ENCODE measurements at regions not wholly inside any gene's neighbourhood (a gene's known extent, or its start where the extent isn't known, plus 50 kb on each side); places are given as distances from the start of the nearest gene placed in this dataset.
A peak's percentile ranks its signal among the peaks of the same experiment; 100 is the strongest.
"Not testable (repeated sequence)": the region's sequence is repeated elsewhere in the genome, so short reads cannot be mapped to it uniquely, and the experiment has no call there.

- DNase-seq (ENCODE audit: low read depth in 2 of 3, low spot score in 1 of 3): no peak
Measured at GRCh38 chr11:69218946-69219720, 63.4 kb downstream of the SMIM38 start.

GRCh38 chr11:69219991-69220390 is 64.3 kb downstream of the SMIM38 start:
- no peak for DNase-seq (ENCODE audit: low read depth in 2 of 3, low spot score in 1 of 3)

- no peak for DNase-seq (ENCODE audit: low read depth in 2 of 3, low spot score in 1 of 3)
Measured at GRCh38 chr11:69220561-69221051, 64.9 kb downstream of the SMIM38 start.

- DNase-seq (ENCODE audit: low read depth in 2 of 3, low spot score in 1 of 3): no peak
Measured at GRCh38 chr11:69221086-69221485, 65.4 kb downstream of the SMIM38 start.

- not testable (repeated sequence) for DNase-seq (ENCODE audit: low read depth in 2 of 3, low spot score in 1 of 3)
Measured at GRCh38 chr11:69221636-69222035, 65.9 kb downstream of the SMIM38 start.

- DNase-seq (ENCODE audit: low read depth in 2 of 3, low spot score in 1 of 3): no peak
Measured at GRCh38 chr11:69227271-69227670, 66.7 kb upstream of the MYEOV start.

- DNase-seq (ENCODE audit: low read depth in 2 of 3, low spot score in 1 of 3): no peak
Measured at GRCh38 chr11:69229511-69229910, 64.4 kb upstream of the MYEOV start.

GRCh38 chr11:69230856-69231425 is 63.0 kb upstream of the MYEOV start:
- no peak for DNase-seq (ENCODE audit: low read depth in 2 of 3, low spot score in 1 of 3)

GRCh38 chr11:69231466-69232018 is 62.4 kb upstream of the MYEOV start:
- DNase-seq (ENCODE audit: low read depth in 2 of 3, low spot score in 1 of 3): no peak

GRCh38 chr11:69232821-69233743 is 60.9 kb upstream of the MYEOV start:
- DNase-seq (ENCODE audit: low read depth in 2 of 3, low spot score in 1 of 3): no peak

- DNase-seq (ENCODE audit: low read depth in 2 of 3, low spot score in 1 of 3): no peak
Measured at GRCh38 chr11:69233744-69234570, 60.0 kb upstream of the MYEOV start.

- DNase-seq (ENCODE audit: low read depth in 2 of 3, low spot score in 1 of 3): no peak
Measured at GRCh38 chr11:69234740-69235710, 58.9 kb upstream of the MYEOV start.

GRCh38 chr11:69238573-69239351 is 55.2 kb upstream of the MYEOV start:
- peak; percentile 3 to 36 (median 10) for DNase-seq (ENCODE audit: low read depth in 2 of 3, low spot score in 1 of 3)

GRCh38 chr11:69239641-69240040 is 54.3 kb upstream of the MYEOV start:
- DNase-seq (ENCODE audit: low read depth in 2 of 3, low spot score in 1 of 3): no peak

- DNase-seq (ENCODE audit: low read depth in 2 of 3, low spot score in 1 of 3): peak in 1 of 3 donors; percentile 8
Measured at GRCh38 chr11:69240332-69241074, 53.5 kb upstream of the MYEOV start.

- no peak for DNase-seq (ENCODE audit: low read depth in 2 of 3, low spot score in 1 of 3)
Measured at GRCh38 chr11:69241075-69241740, 52.7 kb upstream of the MYEOV start.

GRCh38 chr11:69241844-69242243 is 52.1 kb upstream of the MYEOV start:
- no peak for DNase-seq (ENCODE audit: low read depth in 2 of 3, low spot score in 1 of 3)
